ENCODE measurements at regions not wholly inside any gene's neighbourhood (a gene's known extent, or its start where the extent isn't known, plus 50 kb on each side); places are given as distances from the start of the nearest gene placed in this dataset.

GRCh38 chr9:79477955-79478771, 93.6 kb upstream of the TLE4 start:
- peak; percentile 77 for DNase-seq (ENCODE audit: low spot score)
- no peak overlapping the region for H3K27ac Mint-ChIP-seq
- Histone ChIP-seq H3K36me3 (no peaks in the 10 kb centered on the region), H3K4me2 (no peak overlapping the region), H4K20me1 (ENCODE audit: low read depth) (no peaks in the 10 kb centered on the region), H3K27me3 (no peaks in the 10 kb centered on the region), H3K9ac (no peak overlapping the region), H2AFZ (replicated peaks) (no peak overlapping the region), H3K27ac (no peak overlapping the region), H3K9me3 (ENCODE audit: low read depth) (no peaks in the 10 kb centered on the region), H3F3A (ENCODE audit: low read depth) (no peaks in the 10 kb centered on the region), H3K4me3 (no peak overlapping the region), H3K79me2 (ENCODE audit: low read depth) (no peaks in the 10 kb centered on the region), H3K4me1 (peaks cover 28% of the 10 kb centered on the region)
- TF ChIP-seq CTCF (IDR thresholded peaks at IDR 0.05) (peak; percentile 73), EZH2 (IDR thresholded peaks at IDR 0.05) (no peak), EZH2phosphoT487 (IDR thresholded peaks at IDR 0.05) (no peak)
- no peak overlapping the region for H3K4me3 Mint-ChIP-seq
- H3K27me3 Mint-ChIP-seq (ENCODE audit: insufficient read depth, low read depth) = peaks cover 5% of the 10 kb centered on the region
- H3K36me3 Mint-ChIP-seq = no peaks in the 10 kb centered on the region
- no peaks in the 10 kb centered on the region for H3K9me3 Mint-ChIP-seq
- peaks cover 6% of the 10 kb centered on the region for H3K4me1 Mint-ChIP-seq

GRCh38 chr9:79480639-79481038, 91.1 kb upstream of the TLE4 start:
- Mint-ChIP-seq H3K27ac (no peak overlapping the region), H3K4me1 (peaks cover 6% of the 10 kb centered on the region), H3K27me3 (ENCODE audit: insufficient read depth, low read depth) (peaks cover 2% of the 10 kb centered on the region), H3K36me3 (no peaks in the 10 kb centered on the region), H3K4me3 (no peak overlapping the region), H3K9me3 (no peaks in the 10 kb centered on the region)
- Histone ChIP-seq H3K36me3 (no peaks in the 10 kb centered on the region), H2AFZ (replicated peaks) (no peak overlapping the region), H3K9me3 (ENCODE audit: low read depth) (no peaks in the 10 kb centered on the region), H3K27me3 (no peaks in the 10 kb centered on the region), H4K20me1 (ENCODE audit: low read depth) (no peaks in the 10 kb centered on the region), H3K4me2 (no peak overlapping the region), H3K79me2 (ENCODE audit: low read depth) (no peaks in the 10 kb centered on the region), H3K9ac (no peak overlapping the region), H3K4me3 (no peak overlapping the region), H3F3A (ENCODE audit: low read depth) (no peaks in the 10 kb centered on the region), H3K4me1 (peaks cover 28% of the 10 kb centered on the region), H3K27ac (no peak overlapping the region)
- no peak for DNase-seq (ENCODE audit: low spot score)
- TF ChIP-seq EZH2phosphoT487 (IDR thresholded peaks at IDR 0.05) = no peak
- TF ChIP-seq CTCF (IDR thresholded peaks at IDR 0.05) = no peak
- TF ChIP-seq EZH2 (IDR thresholded peaks at IDR 0.05) = no peak

GRCh38 chr9:79481846-79482477, 89.8 kb upstream of the TLE4 start:
- H3K36me3 ChIP-seq = no peaks in the 10 kb centered on the region
- no peak overlapping the region for H3K4me3 ChIP-seq
- Mint-ChIP-seq H3K36me3 (no peaks in the 10 kb centered on the region), H3K27ac (no peak overlapping the region), H3K9me3 (no peaks in the 10 kb centered on the region), H3K27me3 (ENCODE audit: insufficient read depth, low read depth) (no peaks in the 10 kb centered on the region), H3K4me1 (peaks cover 6% of the 10 kb centered on the region), H3K4me3 (no peak overlapping the region)
- TF ChIP-seq CTCF (IDR thresholded peaks at IDR 0.05) (no peak), EZH2phosphoT487 (IDR thresholded peaks at IDR 0.05) (no peak), EZH2 (IDR thresholded peaks at IDR 0.05) (no peak)
- H3K79me2 ChIP-seq (ENCODE audit: low read depth) = no peaks in the 10 kb centered on the region
- H3K9ac ChIP-seq = no peak overlapping the region
- no peak for DNase-seq (ENCODE audit: low spot score)
- no peak overlapping the region for H3K27ac ChIP-seq
- no peaks in the 10 kb centered on the region for H4K20me1 ChIP-seq (ENCODE audit: low read depth)
- peaks cover 28% of the 10 kb centered on the region for H3K4me1 ChIP-seq
- peak overlapping the region; percentile 34 for H3K4me2 ChIP-seq
- H3F3A ChIP-seq (ENCODE audit: low read depth) = no peaks in the 10 kb centered on the region
- peak overlapping the region; percentile 66 for H2AFZ ChIP-seq (replicated peaks)
- H3K9me3 ChIP-seq (ENCODE audit: low read depth) = no peaks in the 10 kb centered on the region
- H3K27me3 ChIP-seq = no peaks in the 10 kb centered on the region
